HG03558 (cell line): ENCODE measurements at regions not wholly inside any gene's neighbourhood (a gene's known extent, or its start where the extent isn't known, plus 50 kb on each side); places are given as distances from the start of the nearest gene placed in this dataset.

Experiments used
- ATAC-seq: cut with Tn5 transposase; IDR thresholded peaks from one replicate; pipeline ENCODE4 v1.9.1; 2021; ENCODE audit warnings: moderate number of reproducible peaks; ENCODE audit not compliant: unreplicated experiment; ENCODE audit errors: extremely low read depth

DNA sequence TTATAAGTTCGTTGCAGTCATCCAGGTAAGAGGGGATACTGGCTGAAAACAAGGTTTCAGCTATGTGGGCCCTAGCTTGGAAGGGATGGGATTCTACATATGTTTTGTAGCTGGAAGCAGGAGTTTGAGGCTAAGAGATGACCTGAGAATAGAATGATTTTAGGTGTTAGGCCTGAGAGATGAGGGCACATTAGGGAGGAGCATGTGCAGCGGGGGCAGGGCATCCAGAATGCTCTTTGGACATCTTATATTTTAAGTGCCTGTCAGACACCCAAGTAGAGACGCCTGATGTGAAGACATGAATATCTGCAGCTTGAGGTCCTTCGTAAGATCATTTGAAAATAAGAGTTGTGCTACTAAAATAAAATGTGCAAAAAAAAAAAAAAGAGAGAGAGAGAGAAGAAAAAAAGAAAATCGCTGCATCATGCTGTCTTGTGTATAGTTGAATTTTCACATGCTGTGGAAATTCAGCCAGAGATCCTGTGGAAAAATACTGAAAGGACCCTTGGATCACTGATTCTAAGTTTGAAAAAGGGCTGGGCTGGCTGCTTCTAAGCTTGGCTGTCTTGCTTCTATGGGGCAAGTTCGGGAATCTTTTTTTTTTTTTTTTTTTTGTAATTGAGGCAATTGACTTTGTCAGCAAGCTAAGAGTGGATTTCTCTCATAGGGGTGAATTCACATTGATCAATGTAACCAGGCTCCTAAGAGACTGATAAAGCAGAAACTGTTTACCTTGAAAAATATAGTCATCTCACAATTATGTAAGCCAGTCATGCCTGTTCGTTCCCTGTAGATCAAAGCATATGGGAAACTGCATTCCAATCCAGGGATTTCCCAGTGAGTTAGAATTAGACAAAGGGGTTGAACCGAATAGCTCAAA is 341.0 kb upstream of the GATB start:
- no peak for ATAC-seq

DNA sequence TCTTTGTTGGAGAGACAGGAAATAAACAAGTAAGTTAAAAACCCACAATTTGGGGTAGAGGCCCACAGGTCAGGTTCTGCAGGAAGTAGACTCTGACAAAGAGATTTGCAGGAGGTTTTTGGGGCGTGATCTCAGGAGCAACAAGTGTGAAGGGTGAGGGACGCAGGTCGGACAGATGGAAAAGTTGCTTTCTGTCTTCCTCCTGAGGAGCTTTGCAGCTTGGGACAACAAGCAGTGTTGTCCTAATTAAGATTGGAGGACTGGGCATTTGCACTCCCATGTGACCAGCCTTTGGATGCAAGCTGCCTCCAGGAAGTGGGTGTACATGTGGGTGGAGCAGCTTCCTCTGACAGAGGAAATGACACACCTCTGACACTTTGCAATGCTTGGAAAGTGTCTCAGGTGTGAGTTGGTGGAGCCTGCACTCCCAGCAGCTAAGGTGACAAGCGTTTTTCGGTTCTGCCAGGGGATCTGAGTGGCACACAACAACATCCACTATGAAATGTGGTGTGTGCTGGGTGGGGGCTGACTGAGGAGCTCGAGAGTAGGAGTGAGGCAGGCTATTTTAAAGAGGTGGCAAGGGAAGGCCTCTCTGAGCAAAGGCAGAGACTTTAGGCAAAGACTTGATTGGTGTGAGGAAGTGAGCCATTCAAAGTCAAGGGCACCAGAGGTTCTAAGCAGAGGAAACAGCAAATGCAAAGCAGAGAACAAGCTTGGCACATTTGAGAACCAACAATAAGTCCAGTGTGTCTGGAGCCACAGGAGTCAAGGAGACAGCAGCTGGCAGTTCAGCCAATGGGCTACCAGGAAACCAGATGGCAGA is 339.8 kb upstream of the GATB start:
- ATAC-seq, result no peak

DNA sequence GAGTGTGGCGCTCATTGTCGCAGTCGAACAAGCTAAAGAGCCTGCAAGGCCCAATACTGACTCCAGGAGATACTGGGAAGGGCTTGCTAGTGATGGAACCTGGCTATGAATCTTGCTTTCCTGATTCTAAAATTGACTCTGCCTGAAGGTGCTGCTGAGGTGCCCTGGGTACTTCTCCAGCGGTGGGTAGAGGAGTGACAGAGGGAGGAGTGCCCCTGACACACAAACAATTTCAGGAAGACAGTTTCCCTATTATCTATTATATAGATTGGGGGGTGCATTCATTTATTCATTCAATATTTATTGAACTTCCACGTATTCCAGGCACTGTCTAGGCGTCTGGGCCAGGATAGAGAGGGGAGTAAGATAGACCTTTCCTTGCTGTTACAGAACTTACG is 339.2 kb upstream of the GATB start:
- ATAC-seq, result no peak

DNA sequence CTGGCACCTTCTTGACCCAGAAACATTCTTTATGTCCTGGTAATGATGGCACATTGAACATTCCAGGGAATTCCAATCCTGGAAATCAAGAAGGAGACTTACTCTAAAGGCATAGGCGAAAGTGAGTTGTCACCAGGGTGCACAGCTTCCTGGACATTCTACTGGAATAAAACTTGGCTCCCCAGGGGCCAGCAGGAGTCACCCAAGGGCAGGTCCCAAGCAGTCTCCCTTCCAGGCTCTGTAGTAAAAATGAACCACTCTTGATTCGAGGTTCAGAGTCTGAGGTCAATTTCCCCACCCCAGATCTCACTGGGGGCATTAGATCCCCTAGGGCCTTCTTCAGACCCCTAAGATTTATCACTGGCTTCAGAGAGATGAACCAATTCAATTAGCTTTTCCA is 338.7 kb upstream of the GATB start:
- no peak for ATAC-seq

DNA sequence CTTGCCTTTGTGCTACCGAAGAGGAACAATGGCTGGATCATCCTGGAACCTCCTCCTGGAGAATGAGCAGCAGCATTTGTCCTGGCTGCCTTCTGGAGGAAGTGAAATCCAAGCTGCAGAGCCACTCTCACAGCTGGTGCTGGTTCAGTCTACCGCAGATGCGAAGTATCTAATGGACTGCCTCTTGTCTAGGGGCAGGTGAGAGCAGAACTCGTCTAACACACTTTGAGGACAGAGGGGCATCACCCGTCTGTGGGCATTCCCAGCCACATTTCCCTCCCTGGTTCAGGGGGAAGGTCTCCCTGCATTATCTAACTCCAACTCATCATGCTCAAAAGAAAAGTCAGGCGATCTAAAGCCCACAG is 338.2 kb upstream of the GATB start:
- ATAC-seq, result no peak

DNA sequence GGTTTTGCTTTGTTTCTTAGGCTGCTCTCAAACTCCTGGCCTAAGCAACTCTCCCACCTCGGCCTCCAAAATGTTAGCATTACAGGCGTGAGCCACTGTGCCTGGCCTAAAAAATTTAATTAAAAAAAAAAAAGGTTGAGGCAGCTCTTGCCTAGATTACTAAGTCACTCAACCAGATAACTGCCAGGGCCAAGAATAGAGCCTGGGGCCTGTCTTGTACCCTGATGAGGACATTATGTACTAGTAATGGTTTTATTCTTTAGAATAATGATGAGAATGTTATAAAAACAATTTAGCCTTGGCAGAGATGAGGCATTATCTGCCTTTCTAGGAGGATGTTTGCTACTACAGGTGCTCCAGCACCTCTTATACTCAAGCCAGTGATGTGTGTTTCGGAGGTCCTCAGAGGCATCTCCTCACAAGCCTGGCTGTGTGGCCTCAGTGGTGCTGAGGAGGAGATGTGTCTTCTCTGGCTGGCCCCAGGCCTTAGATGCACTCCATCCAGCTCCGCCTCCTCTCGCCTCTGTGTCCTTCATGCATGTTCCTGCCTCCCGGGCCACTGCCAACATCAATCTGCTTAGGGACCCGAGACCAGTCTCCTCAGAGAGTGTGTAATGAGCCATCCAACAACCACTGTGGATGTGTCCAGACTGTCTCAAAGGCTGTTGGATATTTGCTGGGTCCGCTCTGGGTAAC is 337.7 kb upstream of the GATB start:
- no peak for ATAC-seq

DNA sequence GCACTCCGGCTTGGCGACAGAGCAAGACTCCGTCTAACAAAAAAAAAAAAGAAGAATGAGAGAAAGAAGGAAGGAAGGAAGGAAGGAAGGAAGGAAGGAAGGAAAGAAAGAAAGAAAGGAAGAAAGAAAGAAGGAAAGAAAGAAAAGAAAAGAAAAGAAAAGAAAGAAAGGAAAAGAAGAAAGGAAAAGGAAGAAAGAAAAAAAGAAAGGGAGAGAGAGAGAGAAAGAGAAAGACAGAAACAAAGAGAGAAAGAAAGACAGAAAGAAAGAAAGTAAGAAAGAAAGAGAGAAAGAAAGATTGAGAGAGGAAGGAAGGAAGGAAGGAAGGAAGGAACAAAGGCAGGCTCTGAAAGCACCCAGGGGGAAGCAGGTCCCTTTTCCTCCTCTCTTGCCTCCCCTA is 336.6 kb upstream of the GATB start:
- no peak for ATAC-seq

DNA sequence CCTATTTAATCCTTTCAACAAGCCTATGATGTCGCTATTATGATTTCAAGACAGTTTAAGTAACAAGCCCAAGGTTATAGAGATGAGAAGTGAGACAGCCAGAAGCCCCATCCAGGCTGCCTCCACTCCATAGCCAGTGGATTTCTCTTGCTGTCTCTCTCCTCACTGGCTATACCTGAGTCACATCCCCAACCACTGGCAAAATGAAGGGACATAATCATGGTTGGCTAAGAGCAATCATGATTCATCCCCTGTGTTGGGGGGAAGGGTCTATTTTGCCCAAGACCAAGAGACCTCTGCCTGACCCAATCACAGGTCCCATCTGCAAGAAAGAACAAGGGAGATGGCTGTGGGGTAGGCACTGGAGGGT is 334.9 kb upstream of the GATB start:
- ATAC-seq, result no peak

DNA sequence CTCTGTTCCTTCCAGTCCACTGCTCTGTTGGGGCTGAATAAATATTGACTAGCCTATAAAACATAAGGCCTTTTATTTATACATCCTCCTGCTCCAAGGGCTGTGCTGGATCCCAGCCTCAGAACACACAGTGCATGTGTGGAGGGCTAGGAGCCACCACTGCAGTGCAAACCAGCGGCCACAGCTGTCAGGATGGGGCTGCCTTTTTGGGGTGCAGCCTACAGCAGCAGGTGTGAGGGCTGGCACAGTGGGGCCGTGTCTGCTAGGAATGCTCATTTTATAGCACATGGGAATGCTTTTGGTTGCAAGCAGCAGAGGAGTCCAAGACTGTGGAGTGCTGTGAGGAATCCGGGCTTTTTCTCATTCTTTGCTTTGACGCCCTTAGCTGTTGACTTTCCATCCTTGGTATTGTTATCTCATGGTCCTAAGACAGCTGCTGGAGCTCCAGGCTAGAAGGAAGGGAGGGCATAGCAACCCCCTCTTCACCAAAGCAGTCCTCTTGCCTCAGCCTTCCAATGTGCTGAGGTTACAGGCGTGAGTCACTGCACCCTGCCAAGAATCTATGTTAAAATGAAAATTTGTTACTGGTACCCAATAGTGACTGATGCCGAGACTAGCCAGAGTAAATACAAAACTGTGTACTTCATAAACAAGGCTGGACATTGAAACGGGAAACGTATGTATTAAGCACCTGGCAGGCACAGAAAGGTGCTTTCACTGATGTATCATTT is 334.3 kb upstream of the GATB start:
- no peak for ATAC-seq

DNA sequence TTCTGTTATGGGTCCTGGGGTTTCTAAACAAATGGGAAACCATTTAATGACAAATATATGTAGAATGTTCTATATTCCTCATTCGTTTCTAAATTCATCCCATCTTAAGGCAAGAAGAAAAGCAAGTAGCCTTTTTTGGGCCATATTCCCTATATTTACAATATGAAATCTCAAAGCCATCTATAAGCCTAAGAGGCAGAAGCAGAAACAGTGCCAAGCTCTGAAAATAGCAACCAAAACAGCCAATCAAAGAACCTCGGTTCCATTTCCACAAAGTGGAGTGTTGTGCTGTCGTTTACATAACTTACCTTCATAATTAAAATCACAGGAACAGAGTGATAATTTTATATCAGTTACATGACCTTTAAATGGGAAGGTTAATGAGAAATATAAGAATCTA is 330.6 kb upstream of the GATB start:
- no peak for ATAC-seq

DNA sequence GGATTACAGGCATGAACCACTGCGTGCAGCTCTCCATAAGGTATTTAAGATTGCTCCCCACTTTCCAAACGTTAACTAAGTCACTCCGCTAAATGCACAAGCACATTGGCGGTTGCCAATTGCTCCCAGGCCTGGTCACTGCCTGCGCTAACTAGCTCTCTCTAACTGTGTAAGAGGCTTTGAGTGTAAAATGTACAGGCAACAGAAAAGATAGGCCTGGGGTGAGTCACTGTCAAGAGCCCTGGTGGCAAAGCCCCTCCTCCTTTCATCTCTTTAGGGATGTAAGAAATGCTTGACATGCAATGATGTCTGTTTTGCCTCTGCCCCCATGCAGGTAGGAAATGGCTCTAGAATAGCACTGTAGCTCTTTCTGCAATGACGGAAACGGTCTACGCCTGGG is 329.7 kb upstream of the GATB start:
- no peak for ATAC-seq

DNA sequence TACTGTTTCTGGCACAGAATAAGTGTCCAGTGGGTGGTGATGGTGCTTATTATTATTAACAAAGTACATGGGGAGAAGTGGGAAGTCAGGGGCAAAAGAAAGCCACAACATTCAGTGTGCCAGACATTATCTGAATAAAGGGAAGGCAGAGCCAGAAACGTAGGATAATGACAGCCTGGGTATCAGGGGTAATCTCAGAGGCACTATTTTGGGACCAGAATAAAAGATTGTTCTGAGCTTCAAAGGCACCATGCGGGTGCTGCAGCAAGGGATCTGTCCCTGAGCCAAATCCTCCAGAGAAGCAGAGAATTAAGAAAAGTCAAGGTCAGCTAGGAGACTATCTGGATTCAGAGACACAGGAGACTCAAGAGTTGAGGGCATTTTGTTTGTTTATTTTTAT is 328.8 kb upstream of the GATB start:
- no peak for ATAC-seq

DNA sequence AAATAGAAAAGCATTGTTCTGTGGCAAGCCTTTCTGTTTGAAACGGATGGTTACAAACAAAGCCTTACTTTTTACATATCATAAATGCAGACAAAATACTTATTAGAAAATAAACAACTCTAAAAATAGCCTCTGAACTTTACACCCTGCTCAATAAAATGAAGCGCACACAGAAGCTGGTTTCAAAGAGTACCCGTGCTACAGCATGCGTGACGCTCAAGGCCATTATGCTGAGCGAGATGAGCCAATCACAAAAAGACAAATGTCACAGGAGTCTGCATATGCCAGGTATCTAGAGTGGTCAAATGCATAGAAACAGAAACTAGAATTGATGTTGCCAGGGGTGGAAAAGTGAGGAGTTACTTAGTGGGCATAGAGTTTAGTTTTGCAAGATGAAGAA is 326.5 kb upstream of the GATB start:
- ATAC-seq, result no peak

DNA sequence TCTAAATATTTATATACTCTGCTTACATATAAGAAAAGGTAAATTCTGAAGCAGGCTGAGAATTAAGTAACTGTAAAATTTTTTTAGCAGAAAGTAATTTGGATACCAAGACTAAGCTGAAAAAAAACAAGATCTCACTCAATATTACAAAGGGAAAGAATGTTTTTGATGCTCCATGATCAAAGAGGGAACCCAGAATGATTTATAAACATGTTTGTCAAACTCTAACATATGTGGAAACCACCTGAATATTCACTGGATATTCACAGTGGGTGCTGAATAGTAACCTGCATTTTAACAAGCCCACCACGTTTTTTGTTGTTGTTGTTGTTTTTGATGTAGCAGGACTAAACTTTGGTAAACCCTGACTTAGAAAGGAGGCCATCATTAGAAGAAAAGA is 324.9 kb upstream of the GATB start:
- ATAC-seq, result no peak

DNA sequence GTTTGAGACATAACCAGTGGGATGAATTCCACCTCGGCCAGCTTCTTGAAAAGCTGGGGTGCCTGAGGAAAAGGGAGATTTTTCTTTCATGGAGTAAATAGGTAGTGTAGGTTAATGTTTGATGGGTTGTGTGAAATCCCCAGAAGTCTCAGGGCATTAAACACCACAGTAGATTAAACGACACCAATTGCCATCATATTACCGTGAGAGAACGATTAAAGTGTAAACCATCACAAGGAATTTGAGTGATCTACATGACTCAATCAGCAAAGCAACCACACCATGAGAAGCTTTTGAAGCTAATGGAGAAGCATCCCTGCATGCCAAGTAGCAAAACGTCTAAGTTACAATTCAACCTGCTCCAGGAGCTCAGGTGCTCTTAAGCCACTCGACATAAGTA is 322.5 kb upstream of the GATB start:
- no peak for ATAC-seq

DNA sequence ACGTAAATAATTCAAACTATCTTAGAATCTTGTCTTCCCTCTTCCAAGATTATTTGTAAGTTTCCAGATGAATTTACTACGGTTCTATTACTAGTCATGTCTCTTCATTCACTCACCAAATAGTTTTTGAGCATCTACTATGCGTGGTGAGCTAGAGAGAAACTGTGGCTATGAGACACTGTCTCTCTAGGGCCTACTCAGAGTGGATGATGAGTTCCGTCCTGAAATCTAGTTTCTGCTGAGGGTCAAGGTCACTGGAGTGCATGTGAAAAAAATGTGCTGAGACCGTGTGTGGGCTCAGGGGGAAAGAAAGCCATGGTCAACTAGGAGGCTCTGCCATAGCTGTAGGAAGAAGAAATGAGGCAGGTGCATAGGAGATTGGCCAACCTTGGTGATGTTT is 320.2 kb upstream of the GATB start:
- ATAC-seq, result no peak

DNA sequence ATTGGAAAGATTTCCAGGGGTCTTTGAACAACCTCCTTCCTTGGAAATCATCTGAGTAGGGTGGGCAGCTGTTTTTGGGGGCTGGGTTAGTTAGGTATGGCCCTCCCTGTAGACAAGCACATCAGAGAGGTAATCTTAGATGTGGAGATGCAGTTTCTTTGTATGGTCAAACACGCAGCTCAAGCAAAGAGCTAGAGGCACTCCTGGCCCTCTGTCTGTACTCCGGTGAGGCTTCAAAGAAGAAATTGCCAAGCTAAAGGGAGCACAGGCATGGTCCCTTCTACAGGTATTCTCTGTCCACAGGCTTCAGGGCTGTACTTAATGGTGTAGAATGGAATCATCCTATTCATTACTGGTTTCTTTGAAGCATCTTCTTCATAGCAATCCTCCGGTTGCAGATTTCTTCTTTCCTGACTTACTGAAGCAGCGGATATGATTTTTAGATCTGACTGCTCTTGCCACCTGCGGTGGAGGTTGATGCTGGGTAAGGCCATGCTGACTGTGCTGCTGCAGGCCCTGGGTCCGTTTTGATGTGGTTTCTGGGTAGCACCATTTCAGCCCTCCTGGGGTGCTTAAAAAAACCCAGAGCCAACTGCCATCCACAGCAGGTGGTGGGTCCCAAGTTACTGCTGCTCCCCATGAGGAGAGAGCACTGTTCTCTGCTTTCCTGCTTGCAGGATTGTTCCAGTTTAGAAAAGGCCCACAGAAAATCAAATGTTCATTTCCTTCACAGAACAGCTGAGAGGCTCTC is 318.9 kb upstream of the GATB start:
- no peak for ATAC-seq

DNA sequence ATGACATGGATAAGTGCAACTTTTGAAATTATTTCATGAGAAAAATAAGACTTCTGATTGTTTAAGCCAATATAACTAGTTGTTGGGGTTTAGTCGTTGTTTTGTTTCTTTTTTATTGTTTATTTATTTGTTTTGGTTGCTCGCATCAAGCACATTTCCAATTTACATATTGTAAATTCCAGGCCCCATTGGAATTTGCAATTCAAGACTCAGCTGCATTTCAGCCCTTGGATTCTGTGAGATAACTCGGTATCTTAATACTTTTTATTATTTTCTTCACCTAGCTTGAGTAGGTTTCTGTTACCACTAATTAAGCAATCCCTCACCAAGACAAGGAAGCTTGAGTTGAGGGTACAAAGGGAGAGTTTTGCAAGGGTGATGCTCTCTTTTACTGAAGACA is 318.3 kb upstream of the GATB start:
- ATAC-seq, result no peak

DNA sequence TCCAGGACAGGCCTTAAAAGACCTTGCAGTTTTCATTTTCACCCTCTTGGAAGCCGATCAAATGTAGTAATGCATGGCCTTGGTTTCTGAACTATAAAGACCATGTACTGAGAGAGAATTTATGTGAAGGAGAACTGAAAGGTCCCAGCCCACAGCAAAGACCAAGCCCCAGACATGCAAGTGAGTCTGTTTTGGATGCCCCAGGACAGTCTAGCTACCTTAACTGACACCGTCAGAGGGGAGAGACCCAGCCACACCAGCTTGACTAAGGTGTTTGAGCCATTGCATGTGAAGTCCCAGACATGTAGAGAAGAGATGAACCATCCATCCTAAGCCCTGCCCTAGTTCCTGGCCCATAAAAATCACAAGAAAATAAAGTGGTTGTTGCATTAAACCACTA is 316.8 kb upstream of the GATB start:
- no peak for ATAC-seq
